A549 (cell line): ENCODE measurements at regions not wholly inside any gene's neighbourhood (a gene's known extent, or its start where the extent isn't known, plus 50 kb on each side); places are given as distances from the start of the nearest gene placed in this dataset.

Source experiments
- ATAC-seq, 2 experiments: fragments of 200-7000 bp in 1 of 2; fragments of >200 bp in 1 of 2; cut with Nextera tagmentation in 1 of 2; cut with Tn5 transposase in 1 of 2; 3 replicates each; pipeline versions ENCODE4 v1.8.0 to v1.9.1; 2018 to 2020; ENCODE audit warnings: mild to moderate bottlenecking in 1 of 2, moderate library complexity in 1 of 2
- CTCF ChIA-PET: fragments of 300-600 bp; sonication (Branson Sonifier 250); formaldehyde crosslinking; extraction: SDS; loops from one replicate; lab custom pipeline; 2021; ENCODE audit warnings: antibody characterized with exemption, inconsistent platforms; lab: Yijun Ruan, JAX
- POLR2A ChIA-PET: fragments of 350-600 bp; formaldehyde crosslinking; extraction: SDS; loops from one replicate; lab custom pipeline; 2021; ENCODE audit warnings: antibody characterized with exemption, inconsistent platforms; lab: Yijun Ruan, JAX
- DNase-seq, 2 experiments: peaks; one replicate each; pipeline versions ENCODE4 v3.0.0 to v3.0.0-alpha.2; 2011 to 2016; ENCODE audit warnings: low read depth in 1 of 2, low spot score in 1 of 2
- FAIRE-seq: peaks from 2 replicates; lab custom pipeline; 2011; peaks lifted over from hg19 to GRCh38; lab: Jason Lieb, UNC
- H3K27ac ChIP-seq, 2 experiments: fragments of >200 bp; sonication (Bioruptor Twin); formaldehyde crosslinking; 3 replicates each; pipeline ENCODE4 v1.5.1; 2016 to 2017
- H3K4me1 ChIP-seq: fragments of >200 bp; sonication (Bioruptor Twin); formaldehyde crosslinking; 3 replicates; pipeline ENCODE4 v1.6.1; 2016
- H3K4me2 ChIP-seq: fragments of >200 bp; sonication (Bioruptor Twin); formaldehyde crosslinking; 3 replicates; pipeline ENCODE4 v1.6.1; 2016
- H3K4me3 ChIP-seq: fragments of >200 bp; sonication (Bioruptor Twin); formaldehyde crosslinking; 3 replicates; pipeline ENCODE4 v1.5.1; 2016
- H3K9me3 ChIP-seq: fragments of >200 bp; sonication (Bioruptor Twin); formaldehyde crosslinking; 3 replicates; pipeline ENCODE4 v1.6.1; 2016
- CHD4 ChIP-seq: fragments of 200-600 bp; sonication (generic); IDR thresholded peaks from 2 replicates; pipeline ENCODE4 v1.6.1; 2016; ENCODE audit warnings: antibody characterized with exemption, mild to moderate bottlenecking, borderline replicate concordance
- FOSB ChIP-seq: fragments of 250-450 bp; sonication (Bioruptor Pico); IDR thresholded peaks from 2 replicates; pipeline ENCODE4 v1.5.0; 2020; ENCODE audit warnings: mild to moderate bottlenecking, moderate library complexity
- FOSL2 ChIP-seq, 2 experiments: fragments of 450-650 bp in 1 of 2; fragments of >200 bp in 1 of 2; sonication (Bioruptor Twin) in 1 of 2; formaldehyde crosslinking; IDR thresholded peaks; 2 replicates each; pipeline versions ENCODE4 v1.5.0 to v1.6.1; 2016 to 2020; ENCODE audit warnings: mild to moderate bottlenecking in 1 of 2, moderate library complexity in 1 of 2
- GATA3 ChIP-seq: IDR thresholded peaks from 2 replicates; pipeline ENCODE4 v1.6.1; 2012; ENCODE audit warnings: borderline replicate concordance
- HDAC2 ChIP-seq: fragments of 200-600 bp; sonication (generic); IDR thresholded peaks from 2 replicates; pipeline ENCODE4 v1.6.1; 2016
- HOXA7 ChIP-seq: fragments of 250-450 bp; sonication (Bioruptor Pico); IDR thresholded peaks from 2 replicates; pipeline ENCODE4 v1.5.0; 2020; ENCODE audit warnings: mild to moderate bottlenecking, moderate library complexity
- KDM1A ChIP-seq: fragments of 200-600 bp; sonication (generic); IDR thresholded peaks from 2 replicates; pipeline ENCODE4 v1.6.1; 2016; ENCODE audit warnings: low read depth, mild to moderate bottlenecking
- NPAS2 ChIP-seq: fragments of 250-450 bp; sonication (Bioruptor Pico); IDR thresholded peaks from 2 replicates; pipeline ENCODE4 v1.8.0; 2022; ENCODE audit warnings: mild to moderate bottlenecking, moderate library complexity, borderline replicate concordance
- NR3C1 ChIP-seq: fragments of >200 bp; sonication (Bioruptor Twin); formaldehyde crosslinking; IDR thresholded peaks from 3 replicates; pipeline ENCODE4 v1.6.1; 2017
- PHF8 ChIP-seq: fragments of 200-600 bp; sonication (generic); IDR thresholded peaks from 2 replicates; pipeline ENCODE4 v1.6.1; 2016; ENCODE audit warnings: low read depth, mild to moderate bottlenecking, antibody characterized with exemption, moderate library complexity, borderline replicate concordance
- POLR2A ChIP-seq: IDR thresholded peaks from 2 replicates; pipeline ENCODE4 v1.6.1; 2012; ENCODE audit warnings: mild to moderate bottlenecking, low read length
- RAD21 ChIP-seq, 2 experiments: fragments of >200 bp in 1 of 2; sonication (Bioruptor Twin) in 1 of 2; formaldehyde crosslinking in 1 of 2; IDR thresholded peaks in 1 of 2; conservative IDR thresholded peaks in 1 of 2; 2 replicates in 1 of 2; 3 replicates in 1 of 2; pipeline ENCODE4 v1.6.1; 2012 to 2018; ENCODE audit warnings: inconsistent platforms in 1 of 2
- RCOR1 ChIP-seq: fragments of 150-350 bp; IDR thresholded peaks from 2 replicates; pipeline ENCODE4 v1.6.1; 2014; ENCODE audit warnings: antibody characterized with exemption, low read length, low read depth
- RNF2 ChIP-seq: fragments of 200-600 bp; sonication (generic); IDR thresholded peaks from 2 replicates; pipeline ENCODE4 v1.6.1; 2016; ENCODE audit warnings: low read depth, mild to moderate bottlenecking, antibody characterized with exemption, moderate library complexity, borderline replicate concordance
- WGBS: methylation state at CpG from one replicate; pipeline ENCODE4 v1.1.6; 2017; ENCODE audit errors: missing lambda C conversion rate; 5-methylcytosine and 5-hydroxymethylcytosine counted together
- TF ChIP-seq, protein P1 (sequence below): fragments of 150-350 bp; IDR thresholded peaks from 2 replicates; pipeline ENCODE4 v1.6.1; 2014; ENCODE audit warnings: low read depth, mild to moderate bottlenecking, low read length
- TF ChIP-seq, protein P2 (sequence below): fragments of 250-450 bp; sonication (Bioruptor Pico); IDR thresholded peaks from 2 replicates; pipeline ENCODE4 v1.5.0; 2021; ENCODE audit warnings: mild to moderate bottlenecking, moderate library complexity, borderline replicate concordance
- TF ChIP-seq, protein P3 (sequence below): IDR thresholded peaks from 2 replicates; pipeline ENCODE4 v1.6.1; 2012; ENCODE audit warnings: low read depth, borderline replicate concordance
- TF ChIP-seq, protein P4 (sequence below): fragments of >200 bp; sonication (Bioruptor Twin); formaldehyde crosslinking; IDR thresholded peaks from 3 replicates; pipeline ENCODE4 v1.6.1; 2016

DNA sequence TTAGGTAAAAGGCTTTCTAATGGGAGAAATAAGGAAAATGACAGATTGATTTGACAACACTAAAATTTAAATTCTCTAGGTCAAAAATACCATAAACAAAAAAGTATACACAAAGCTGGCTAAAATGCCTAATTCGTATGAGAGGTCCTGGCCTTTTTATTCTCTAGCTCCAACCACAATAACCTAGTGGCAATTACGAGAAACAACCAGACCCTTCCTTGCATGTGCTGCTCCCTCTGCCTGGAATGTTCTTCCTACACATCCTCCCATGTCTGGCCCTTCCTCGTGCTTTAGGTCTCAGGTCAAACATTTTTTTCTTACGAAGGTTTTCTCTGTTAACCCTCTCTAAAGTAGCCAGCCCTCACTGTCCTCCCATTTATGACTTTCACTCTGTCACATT is 176.4 kb upstream of the PLPPR1 start:
- FAIRE-seq (no peak), ATAC-seq (no peak)

DNA sequence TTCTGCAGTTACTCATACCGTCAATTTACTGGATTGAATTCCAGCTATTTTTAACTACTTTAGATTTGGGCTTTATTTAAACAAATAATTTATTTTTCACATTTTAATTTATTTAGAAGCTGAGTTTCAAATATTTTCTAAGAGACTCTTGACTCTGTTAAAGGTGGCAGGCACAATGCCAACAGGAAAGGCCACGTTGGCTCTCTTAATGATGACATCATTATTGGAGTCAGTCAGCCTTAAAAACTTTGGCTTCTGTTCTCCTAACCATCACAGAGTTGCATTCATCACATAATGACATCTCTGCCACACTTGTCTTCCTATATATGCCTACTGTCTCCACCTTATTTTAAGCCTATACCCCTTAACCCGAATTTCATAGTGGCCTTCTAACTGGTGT is 172.3 kb upstream of the PLPPR1 start:
- H3K4me2 ChIP-seq, result no peak overlapping the region
- H3K4me3 ChIP-seq, result no peak overlapping the region
- no peak overlapping the region for H3K27ac ChIP-seq
- WGBS, result 1% methylated on average over 3 of the region's 3 CpGs
- FAIRE-seq (no peak), DNase-seq (no peak), ATAC-seq (no peak)
- H3K9me3 ChIP-seq, result no peaks in the 10 kb centered on the region
- ChIA-PET POLR2A (no interaction called here), CTCF (no interaction called here)
- H3K4me1 ChIP-seq, result no peaks in the 10 kb centered on the region
- TF ChIP-seq, protein P1, sequence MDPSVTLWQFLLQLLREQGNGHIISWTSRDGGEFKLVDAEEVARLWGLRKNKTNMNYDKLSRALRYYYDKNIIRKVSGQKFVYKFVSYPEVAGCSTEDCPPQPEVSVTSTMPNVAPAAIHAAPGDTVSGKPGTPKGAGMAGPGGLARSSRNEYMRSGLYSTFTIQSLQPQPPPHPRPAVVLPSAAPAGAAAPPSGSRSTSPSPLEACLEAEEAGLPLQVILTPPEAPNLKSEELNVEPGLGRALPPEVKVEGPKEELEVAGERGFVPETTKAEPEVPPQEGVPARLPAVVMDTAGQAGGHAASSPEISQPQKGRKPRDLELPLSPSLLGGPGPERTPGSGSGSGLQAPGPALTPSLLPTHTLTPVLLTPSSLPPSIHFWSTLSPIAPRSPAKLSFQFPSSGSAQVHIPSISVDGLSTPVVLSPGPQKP, result no peak
- no peak for TF ChIP-seq PHF8
- TF ChIP-seq, protein P2, sequence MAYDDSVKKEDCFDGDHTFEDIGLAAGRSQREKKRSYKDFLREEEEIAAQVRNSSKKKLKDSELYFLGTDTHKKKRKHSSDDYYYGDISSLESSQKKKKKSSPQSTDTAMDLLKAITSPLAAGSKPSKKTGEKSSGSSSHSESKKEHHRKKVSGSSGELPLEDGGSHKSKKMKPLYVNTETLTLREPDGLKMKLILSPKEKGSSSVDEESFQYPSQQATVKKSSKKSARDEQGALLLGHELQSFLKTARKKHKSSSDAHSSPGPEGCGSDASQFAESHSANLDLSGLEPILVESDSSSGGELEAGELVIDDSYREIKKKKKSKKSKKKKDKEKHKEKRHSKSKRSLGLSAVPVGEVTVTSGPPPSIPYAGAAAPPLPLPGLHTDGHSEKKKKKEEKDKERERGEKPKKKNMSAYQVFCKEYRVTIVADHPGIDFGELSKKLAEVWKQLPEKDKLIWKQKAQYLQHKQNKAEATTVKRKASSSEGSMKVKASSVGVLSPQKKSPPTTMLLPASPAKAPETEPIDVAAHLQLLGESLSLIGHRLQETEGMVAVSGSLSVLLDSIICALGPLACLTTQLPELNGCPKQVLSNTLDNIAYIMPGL (CRISPR knock-in tag), result no peak
- TF ChIP-seq FOSB (CRISPR knock-in tag), result no peak
- no peak for TF ChIP-seq HOXA7
- TF ChIP-seq CHD4, result no peak
- TF ChIP-seq FOSL2 (IDR thresholded peaks at IDR 0.05), result no peak
- TF ChIP-seq FOSL2 (CRISPR knock-in tag; IDR thresholded peaks at IDR 0.05), result no peak
- TF ChIP-seq, protein P3, sequence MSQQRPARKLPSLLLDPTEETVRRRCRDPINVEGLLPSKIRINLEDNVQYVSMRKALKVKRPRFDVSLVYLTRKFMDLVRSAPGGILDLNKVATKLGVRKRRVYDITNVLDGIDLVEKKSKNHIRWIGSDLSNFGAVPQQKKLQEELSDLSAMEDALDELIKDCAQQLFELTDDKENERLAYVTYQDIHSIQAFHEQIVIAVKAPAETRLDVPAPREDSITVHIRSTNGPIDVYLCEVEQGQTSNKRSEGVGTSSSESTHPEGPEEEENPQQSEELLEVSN, result no peak
- no peak for TF ChIP-seq KDM1A
- no peak for TF ChIP-seq RCOR1
- no peak for TF ChIP-seq POLR2A
- TF ChIP-seq NR3C1, result no peak
- TF ChIP-seq RNF2, result no peak
- TF ChIP-seq GATA3, result no peak
- TF ChIP-seq, protein P4, sequence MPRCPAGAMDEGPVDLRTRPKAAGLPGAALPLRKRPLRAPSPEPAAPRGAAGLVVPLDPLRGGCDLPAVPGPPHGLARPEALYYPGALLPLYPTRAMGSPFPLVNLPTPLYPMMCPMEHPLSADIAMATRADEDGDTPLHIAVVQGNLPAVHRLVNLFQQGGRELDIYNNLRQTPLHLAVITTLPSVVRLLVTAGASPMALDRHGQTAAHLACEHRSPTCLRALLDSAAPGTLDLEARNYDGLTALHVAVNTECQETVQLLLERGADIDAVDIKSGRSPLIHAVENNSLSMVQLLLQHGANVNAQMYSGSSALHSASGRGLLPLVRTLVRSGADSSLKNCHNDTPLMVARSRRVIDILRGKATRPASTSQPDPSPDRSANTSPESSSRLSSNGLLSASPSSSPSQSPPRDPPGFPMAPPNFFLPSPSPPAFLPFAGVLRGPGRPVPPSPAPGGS, result no peak

More for the DNA sequence above, 176.4 kb upstream of the PLPPR1 start:
- Histone ChIP-seq H3K27ac (no peak overlapping the region), H3K4me1 (no peaks in the 10 kb centered on the region)
- CTCF ChIA-PET, result no interaction called here
- no peak for TF ChIP-seq HDAC2
- TF ChIP-seq RAD21 (conservative IDR thresholded peaks at IDR 0.05 in 1 of 2, IDR thresholded peaks at IDR 0.05 in 1 of 2), result no peak
- TF ChIP-seq NPAS2 (CRISPR knock-in tag), result no peak
- TF ChIP-seq, protein P3, result no peak
- TF ChIP-seq, all 56 proteins: peak for 0
- DNase-seq, result no peak
- Histone ChIP-seq H3K9me3 (no peaks in the 10 kb centered on the region), H3K4me3 (no peak overlapping the region), H3K4me2 (no peak overlapping the region)
- under 1% methylated on average over 4 of the region's 4 CpGs for WGBS
- POLR2A ChIA-PET, result no interaction called here

DNA sequence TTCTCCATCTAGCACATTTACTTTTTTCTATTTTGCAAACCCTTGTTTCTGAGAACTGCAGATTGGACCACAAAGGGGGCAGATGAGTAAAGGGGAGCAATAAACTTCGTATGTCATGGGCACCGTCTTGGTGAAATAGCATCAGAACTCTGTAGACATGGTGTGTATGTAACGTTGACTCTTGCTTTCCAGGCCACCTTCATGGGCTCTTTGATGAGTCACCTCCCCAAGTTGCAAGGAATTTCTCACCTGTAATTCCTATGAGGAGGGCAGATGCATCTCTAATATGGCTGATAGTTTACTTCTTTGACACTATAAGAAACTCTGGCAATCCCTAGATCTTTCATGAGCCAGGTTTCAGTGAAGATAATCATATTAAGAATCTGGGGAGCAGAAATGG is 163.4 kb upstream of the PLPPR1 start:
- DNase-seq (no peak), FAIRE-seq (no peak), ATAC-seq (no peak)
- no peak overlapping the region for H3K4me2 ChIP-seq
- no peak overlapping the region for H3K27ac ChIP-seq
- POLR2A ChIA-PET, result no interaction called here
- 0% methylated on average over 3 of the region's 3 CpGs for WGBS
- TF ChIP-seq KDM1A, result no peak
- TF ChIP-seq HDAC2, result no peak
- no peaks in the 10 kb centered on the region for H3K9me3 ChIP-seq
- no peaks in the 10 kb centered on the region for H3K4me1 ChIP-seq
- no peak overlapping the region for H3K4me3 ChIP-seq
- CTCF ChIA-PET, result interaction anchor here (1.0 kb wide), 1 partner anchor 176 kb away, joined by 3 read pairs; no protein-coding TSS in a partner anchor
